ENCODE measurements at regions not wholly inside any gene's neighbourhood (a gene's known extent, or its start where the extent isn't known, plus 50 kb on each side); places are given as distances from the start of the nearest gene placed in this dataset.

DNA sequence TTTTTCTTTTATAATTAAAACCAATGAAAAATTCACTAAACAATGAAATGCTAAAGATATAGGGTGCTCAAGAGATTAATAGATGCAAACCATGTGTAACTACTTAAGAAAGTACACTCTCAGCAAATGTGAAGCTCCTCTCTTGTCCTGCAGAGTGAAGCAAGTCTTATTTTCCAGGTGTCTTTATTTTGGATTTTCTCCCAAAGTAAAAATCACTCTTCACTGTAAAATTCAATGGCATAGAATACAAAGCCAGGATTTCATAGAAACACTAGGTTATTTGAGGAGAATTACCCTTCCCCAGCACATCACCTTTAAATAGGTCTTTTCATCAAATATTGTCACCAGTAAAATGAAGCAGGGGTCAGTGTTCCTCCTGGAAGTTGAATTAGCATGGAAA, 57.0 kb upstream of the GIMD1 start:
- TF ChIP-seq EZH2 (IDR thresholded peaks at IDR 0.05): no peak
- TF ChIP-seq, protein P1, sequence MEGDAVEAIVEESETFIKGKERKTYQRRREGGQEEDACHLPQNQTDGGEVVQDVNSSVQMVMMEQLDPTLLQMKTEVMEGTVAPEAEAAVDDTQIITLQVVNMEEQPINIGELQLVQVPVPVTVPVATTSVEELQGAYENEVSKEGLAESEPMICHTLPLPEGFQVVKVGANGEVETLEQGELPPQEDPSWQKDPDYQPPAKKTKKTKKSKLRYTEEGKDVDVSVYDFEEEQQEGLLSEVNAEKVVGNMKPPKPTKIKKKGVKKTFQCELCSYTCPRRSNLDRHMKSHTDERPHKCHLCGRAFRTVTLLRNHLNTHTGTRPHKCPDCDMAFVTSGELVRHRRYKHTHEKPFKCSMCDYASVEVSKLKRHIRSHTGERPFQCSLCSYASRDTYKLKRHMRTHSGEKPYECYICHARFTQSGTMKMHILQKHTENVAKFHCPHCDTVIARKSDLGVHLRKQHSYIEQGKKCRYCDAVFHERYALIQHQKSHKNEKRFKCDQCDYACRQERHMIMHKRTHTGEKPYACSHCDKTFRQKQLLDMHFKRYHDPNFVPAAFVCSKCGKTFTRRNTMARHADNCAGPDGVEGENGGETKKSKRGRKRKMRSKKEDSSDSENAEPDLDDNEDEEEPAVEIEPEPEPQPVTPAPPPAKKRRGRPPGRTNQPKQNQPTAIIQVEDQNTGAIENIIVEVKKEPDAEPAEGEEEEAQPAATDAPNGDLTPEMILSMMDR (IDR thresholded peaks at IDR 0.05): no peak

All from neural progenitor cell (in vitro differentiated cells).